LoVo (cell line): ENCODE measurements at regions not wholly inside any gene's neighbourhood (a gene's known extent, or its start where the extent isn't known, plus 50 kb on each side); places are given as distances from the start of the nearest gene placed in this dataset.
"Not testable (repeated sequence)": the region's sequence is repeated elsewhere in the genome, so short reads cannot be mapped to it uniquely, and the experiment has no call there.

Source experiments
- DNase-seq: peaks from one replicate; pipeline ENCODE4 v3.0.0-alpha.2; 2016; ENCODE audit warnings: low spot score

DNA sequence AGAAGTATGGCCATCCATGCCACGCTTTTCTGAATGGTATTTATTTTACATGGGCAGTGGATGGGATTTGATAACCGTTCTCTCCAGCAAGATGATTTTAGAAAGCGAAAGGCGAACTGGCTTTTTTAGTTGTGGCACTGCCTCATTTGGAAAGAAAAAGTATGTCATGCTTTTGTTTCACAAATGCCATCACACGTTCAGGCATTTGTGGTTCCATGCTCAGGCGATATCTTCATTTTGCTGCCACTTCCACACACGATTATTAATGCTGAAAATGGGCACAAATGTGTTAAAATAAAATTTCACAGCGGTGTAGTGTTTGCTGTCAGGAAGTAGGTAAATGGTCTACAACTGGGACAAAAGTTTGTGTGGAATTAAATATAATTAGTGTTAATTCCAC is 328.1 kb downstream of the BCL2L11 start:
- DNase-seq, result not testable (repeated sequence)

GRCh38 chr2:111450526-111450925 is 329.8 kb downstream of the BCL2L11 start:
- DNase-seq, result not testable (repeated sequence)

DNA sequence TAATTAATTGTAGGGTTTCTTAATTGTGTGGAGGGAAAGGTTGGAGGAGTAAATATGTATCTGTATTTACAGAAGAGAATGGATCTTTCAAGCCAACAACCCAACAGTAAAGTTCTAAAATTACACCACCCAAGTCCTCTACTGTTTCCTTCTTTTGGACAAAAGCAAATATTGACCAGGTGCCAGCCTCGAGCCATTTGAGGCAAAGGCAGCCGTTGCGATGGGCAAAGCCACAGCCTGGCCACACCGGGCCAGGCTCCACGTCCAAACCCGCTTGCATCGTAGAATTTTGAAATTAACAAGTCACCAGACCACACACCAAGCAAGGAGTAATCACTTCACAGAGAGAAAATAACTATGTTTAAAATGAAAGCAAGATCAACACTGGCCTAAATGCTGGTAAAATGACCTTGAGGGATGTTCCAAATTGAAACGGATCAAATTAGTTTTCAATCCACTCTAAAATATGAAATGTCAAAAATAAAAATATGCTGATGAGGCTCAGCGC is 331.0 kb downstream of the BCL2L11 start:
- DNase-seq, result not testable (repeated sequence)

- DNase-seq, result not testable (repeated sequence)
These were observed 331.5 kb downstream of the BCL2L11 start for GRCh38 chr2:111452208-111452607.

- DNase-seq, result not testable (repeated sequence)
These were observed 332.6 kb downstream of the BCL2L11 start for GRCh38 chr2:111453308-111453707.

DNA sequence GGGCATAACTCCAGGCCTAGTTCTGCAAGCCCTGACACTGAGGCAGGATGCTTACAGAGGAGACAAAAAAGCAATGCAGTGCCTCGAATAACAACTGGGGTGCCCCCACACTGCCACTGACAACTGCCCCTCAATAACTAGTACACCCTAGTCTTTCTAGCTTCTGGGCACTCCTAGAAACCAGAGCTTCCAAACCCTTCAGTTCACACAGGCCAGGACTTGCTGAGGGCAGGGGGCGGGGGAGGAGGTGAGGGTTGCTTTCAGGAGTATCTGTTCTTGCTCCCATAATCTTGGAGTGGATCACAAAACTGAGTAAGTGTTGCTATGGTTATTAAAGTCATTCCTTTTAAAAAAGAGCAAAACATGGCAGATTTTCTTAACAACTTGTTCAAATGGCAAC is 333.1 kb downstream of the BCL2L11 start:
- not testable (repeated sequence) for DNase-seq

DNA sequence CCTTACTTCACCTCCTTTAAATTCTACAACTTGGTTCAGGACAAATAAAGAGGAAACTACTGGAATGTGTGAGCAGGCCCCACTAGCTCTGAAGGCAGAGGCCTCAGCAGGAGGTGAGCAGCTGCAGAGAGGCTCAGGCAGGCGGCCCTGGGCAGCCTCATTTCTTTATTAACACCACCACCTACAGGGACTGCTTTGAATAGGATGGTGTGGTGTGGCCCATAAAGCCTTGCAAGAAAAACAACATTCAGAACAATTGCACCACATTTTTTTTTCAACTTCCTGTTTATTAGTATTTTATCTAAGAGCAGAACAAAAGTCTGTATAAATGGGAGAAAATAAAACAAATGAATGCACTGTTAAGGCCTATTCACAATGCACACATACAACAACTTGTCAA is 333.7 kb downstream of the BCL2L11 start:
- not testable (repeated sequence) for DNase-seq

GRCh38 chr2:111455016-111456015 is 334.6 kb downstream of the BCL2L11 start:
- not testable (repeated sequence) for DNase-seq

DNA sequence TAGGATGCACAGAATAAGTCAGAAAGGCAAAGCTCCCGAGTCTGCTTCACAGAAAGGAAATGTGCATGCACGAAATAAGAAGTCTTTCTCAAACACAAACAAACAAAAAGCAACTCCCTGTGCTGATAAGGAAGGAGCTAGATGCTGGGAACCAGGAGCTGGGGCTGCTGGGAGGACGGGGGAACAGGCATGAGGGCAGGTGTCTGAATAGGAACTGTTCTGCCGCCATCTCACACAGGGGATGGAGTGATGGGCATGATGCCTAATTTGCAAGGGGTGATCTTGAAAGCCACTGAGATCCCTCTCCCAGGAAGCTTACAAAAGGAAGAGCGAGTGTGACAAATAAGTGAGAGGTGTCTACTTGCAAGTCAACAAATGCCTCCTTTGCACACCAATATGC is 336.5 kb downstream of the BCL2L11 start:
- DNase-seq, result not testable (repeated sequence)

GRCh38 chr2:111460901-111461300 is 340.2 kb downstream of the BCL2L11 start:
- not testable (repeated sequence) for DNase-seq

- not testable (repeated sequence) for DNase-seq
These were observed 341.1 kb downstream of the BCL2L11 start for GRCh38 chr2:111461831-111462230.

DNA sequence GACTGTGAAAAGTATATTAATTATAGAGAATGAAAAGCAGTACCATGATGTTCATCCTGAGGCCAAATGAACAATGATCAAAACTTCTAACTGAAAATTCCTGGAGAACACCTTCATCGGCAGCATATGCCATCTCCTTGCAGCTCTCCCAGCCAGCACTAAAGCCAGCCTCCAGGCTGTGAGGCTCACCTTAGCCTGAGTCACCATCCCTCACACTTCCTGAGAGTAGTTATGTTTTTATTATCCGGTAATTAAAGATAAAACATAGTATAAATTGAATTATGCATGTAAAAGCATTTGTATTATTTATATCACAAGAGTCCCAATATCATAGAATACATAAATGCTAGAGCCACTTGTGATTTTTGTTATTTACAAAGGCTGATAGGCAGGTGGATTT is 341.9 kb downstream of the BCL2L11 start:
- not testable (repeated sequence) for DNase-seq

- DNase-seq, result not testable (repeated sequence)
These were observed 342.6 kb downstream of the BCL2L11 start for GRCh38 chr2:111463238-111463848.

DNA sequence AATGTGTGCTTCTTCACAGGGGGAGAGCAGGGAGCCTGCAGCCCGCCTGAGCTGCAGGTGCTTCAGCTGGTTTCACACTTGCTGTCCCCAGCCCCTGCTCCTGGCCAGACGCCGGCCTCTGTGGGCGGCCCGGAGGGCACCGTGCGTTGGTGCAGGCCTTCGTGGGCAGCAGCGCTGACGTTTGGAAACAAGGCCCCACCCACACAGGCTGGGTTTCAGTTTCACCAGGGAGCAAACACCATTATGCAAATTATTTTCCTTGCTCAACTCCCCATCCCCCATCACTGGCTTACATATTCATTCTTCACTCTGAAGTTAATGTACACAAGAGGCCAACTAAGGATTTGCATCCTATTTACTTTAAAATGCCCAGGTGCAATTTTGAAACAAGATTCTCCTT is 343.2 kb downstream of the BCL2L11 start:
- not testable (repeated sequence) for DNase-seq

- not testable (repeated sequence) for DNase-seq
These were observed 343.7 kb downstream of the BCL2L11 start for GRCh38 chr2:111464367-111464766.

DNA sequence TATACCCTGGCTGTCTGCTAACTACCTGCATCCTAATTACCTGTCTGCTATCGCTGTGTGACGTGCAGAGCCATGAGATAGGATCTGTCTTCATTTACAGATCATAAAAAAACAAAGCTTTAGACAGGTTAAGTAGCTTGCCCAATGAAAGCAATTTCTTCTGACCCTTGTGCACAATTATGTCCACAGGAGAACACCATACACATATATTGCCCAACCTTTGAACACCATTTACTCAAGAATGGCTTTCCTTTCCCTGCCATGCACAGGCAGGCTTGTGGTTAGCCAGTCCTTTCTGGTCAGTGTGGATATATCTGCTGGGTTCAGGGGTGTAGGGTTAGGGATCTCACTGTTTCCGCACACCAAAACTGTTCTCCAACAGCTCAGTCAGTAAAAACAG is 344.8 kb downstream of the BCL2L11 start:
- not testable (repeated sequence) for DNase-seq

GRCh38 chr2:111466744-111467143 is 346.0 kb downstream of the BCL2L11 start:
- peak; percentile 3 for DNase-seq

DNA sequence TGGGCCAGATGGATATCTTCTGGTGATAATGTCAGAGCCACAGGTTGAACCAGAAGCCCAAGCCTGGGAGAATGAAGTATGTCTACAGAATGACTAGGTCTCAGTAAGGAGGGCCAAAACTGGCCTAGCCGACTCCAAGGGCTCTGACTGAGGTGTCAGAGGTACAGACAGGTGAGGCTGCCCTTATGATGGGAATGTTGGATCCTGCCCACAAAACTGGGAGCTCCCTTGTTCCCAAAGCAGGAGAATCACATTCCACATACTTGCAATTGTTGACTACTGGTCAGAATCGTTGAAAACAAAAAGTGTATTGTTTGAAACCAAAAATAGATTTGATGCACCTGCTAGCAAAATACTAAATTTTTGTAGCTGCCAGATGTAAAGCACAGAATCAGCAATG is 350.2 kb downstream of the BCL2L11 start:
- not testable (repeated sequence) for DNase-seq

- not testable (repeated sequence) for DNase-seq
These were observed 351.2 kb downstream of the BCL2L11 start for GRCh38 chr2:111471791-111472530.

DNA sequence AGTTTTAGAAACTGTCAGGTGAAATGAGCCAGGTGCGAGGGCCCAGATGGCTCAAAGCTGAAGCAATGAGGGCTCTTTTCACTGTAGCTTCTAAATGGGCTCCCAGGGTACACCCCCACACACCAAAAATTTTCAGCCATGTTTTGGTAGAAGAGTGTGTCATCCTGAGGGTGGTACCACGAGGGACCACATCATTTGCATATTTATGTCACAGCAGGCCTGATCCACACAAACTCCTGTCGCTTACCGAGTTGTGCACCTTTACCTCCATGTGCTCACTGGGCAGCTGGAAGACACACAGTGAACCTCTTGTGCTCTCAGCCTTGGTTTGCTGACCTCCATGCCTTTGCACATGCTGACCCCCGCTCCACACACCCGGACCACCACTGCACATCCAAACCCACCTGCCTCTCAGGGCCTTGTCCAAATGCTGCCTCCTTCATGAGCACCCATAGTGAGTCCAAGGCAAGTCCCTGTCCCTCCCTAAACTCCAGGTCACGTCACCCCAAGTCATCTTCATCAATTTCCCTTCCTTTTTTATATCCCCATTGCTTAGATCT is 352.2 kb downstream of the BCL2L11 start:
- DNase-seq, result not testable (repeated sequence)

DNA sequence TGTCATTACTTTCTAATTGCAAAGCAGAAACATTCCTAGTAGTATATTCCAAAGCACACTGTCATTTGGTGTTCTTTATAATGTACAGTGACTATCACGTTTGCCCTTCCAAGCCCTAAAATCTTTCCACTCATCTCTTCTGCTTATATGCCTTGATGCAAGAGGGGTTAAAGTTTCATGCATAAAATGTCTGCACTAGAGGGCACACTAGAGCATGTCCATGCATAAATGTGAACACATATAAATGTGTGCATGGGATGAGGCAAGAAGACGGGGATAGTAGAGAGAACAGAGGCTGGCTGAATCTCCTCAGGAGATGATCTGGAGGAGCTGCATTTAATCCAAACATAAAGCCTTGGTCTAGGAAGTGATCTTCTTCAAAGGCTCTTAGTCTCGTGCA is 352.8 kb downstream of the BCL2L11 start:
- not testable (repeated sequence) for DNase-seq
